ENCODE measurements at regions not wholly inside any gene's neighbourhood (a gene's known extent, or its start where the extent isn't known, plus 50 kb on each side); places are given as distances from the start of the nearest gene placed in this dataset.

GRCh38 chr4:23039818-23040217 lies 347.1 kb downstream of the GBA3 start:
- no peaks in the 10 kb centered on the region for H3K9me3 ChIP-seq (ENCODE audit: control insufficient read depth, insufficient read depth, low read length)
- H3K79me2 ChIP-seq (ENCODE audit: control insufficient read depth, low read length), result no peaks in the 10 kb centered on the region
- H3K4me2 ChIP-seq (ENCODE audit: low read length), result no peak overlapping the region
- no peak overlapping the region for H3K4me3 ChIP-seq (ENCODE audit: low read length)
- no peaks in the 10 kb centered on the region for H3K4me1 ChIP-seq (ENCODE audit: control insufficient read depth, low read length)
- no peaks in the 10 kb centered on the region for H4K20me1 ChIP-seq (ENCODE audit: control insufficient read depth, insufficient read depth, low read depth, low read length)
- H3K9me2 ChIP-seq (replicated peaks; ENCODE audit: control insufficient read depth, low read length), result no peaks in the 10 kb centered on the region; the same call in 1 of the 2 replicates
- no peak overlapping the region for H3K27ac ChIP-seq (ENCODE audit: low read depth, low read length)
- no peaks in the 10 kb centered on the region for H3F3A ChIP-seq (ENCODE audit: control insufficient read depth, insufficient read depth)
- TF ChIP-seq EZH2phosphoT487 (IDR thresholded peaks at IDR 0.05; ENCODE audit: borderline replicate concordance, low read length), result no peak
- TF ChIP-seq, protein P1, sequence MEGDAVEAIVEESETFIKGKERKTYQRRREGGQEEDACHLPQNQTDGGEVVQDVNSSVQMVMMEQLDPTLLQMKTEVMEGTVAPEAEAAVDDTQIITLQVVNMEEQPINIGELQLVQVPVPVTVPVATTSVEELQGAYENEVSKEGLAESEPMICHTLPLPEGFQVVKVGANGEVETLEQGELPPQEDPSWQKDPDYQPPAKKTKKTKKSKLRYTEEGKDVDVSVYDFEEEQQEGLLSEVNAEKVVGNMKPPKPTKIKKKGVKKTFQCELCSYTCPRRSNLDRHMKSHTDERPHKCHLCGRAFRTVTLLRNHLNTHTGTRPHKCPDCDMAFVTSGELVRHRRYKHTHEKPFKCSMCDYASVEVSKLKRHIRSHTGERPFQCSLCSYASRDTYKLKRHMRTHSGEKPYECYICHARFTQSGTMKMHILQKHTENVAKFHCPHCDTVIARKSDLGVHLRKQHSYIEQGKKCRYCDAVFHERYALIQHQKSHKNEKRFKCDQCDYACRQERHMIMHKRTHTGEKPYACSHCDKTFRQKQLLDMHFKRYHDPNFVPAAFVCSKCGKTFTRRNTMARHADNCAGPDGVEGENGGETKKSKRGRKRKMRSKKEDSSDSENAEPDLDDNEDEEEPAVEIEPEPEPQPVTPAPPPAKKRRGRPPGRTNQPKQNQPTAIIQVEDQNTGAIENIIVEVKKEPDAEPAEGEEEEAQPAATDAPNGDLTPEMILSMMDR (IDR thresholded peaks at IDR 0.05; ENCODE audit: low read depth, low read length, poor library complexity, severe bottlenecking), result no peak
- H3K27me3 ChIP-seq (ENCODE audit: control insufficient read depth, low read length), result no peaks in the 10 kb centered on the region
- H3K36me3 ChIP-seq (ENCODE audit: control insufficient read depth, low read length), result no peaks in the 10 kb centered on the region

- H3K79me2 ChIP-seq (ENCODE audit: control insufficient read depth, low read length), result no peaks in the 10 kb centered on the region
Measured at GRCh38 chr4:23038626-23039491, 346.1 kb downstream of the GBA3 start.

GRCh38 chr4:23036921-23037495 lies 344.3 kb downstream of the GBA3 start:
- Histone ChIP-seq H3K9me2 (replicated peaks; ENCODE audit: control insufficient read depth, low read length) (no peaks in the 10 kb centered on the region; the same call in 1 of the 2 replicates), H4K20me1 (ENCODE audit: control insufficient read depth, insufficient read depth, low read depth, low read length) (no peaks in the 10 kb centered on the region), H3K4me1 (ENCODE audit: control insufficient read depth, low read length) (no peaks in the 10 kb centered on the region), H3F3A (ENCODE audit: control insufficient read depth, insufficient read depth) (no peaks in the 10 kb centered on the region), H3K36me3 (ENCODE audit: control insufficient read depth, low read length) (no peaks in the 10 kb centered on the region), H3K4me2 (ENCODE audit: low read length) (no peak overlapping the region), H3K4me3 (ENCODE audit: low read length) (no peak overlapping the region), H3K79me2 (ENCODE audit: control insufficient read depth, low read length) (no peaks in the 10 kb centered on the region), H3K9me3 (ENCODE audit: control insufficient read depth, insufficient read depth, low read length) (no peaks in the 10 kb centered on the region), H3K27ac (ENCODE audit: low read depth, low read length) (no peak overlapping the region), H3K27me3 (ENCODE audit: control insufficient read depth, low read length) (no peaks in the 10 kb centered on the region)
- TF ChIP-seq, protein P1 (IDR thresholded peaks at IDR 0.05; ENCODE audit: low read depth, low read length, poor library complexity, severe bottlenecking), result no peak
- TF ChIP-seq EZH2phosphoT487 (IDR thresholded peaks at IDR 0.05; ENCODE audit: borderline replicate concordance, low read length), result no peak

More at GRCh38 chr4:23038626-23039491, 346.1 kb downstream of the GBA3 start:
- H3F3A ChIP-seq (ENCODE audit: control insufficient read depth, insufficient read depth), result no peaks in the 10 kb centered on the region
- no peaks in the 10 kb centered on the region; the same call in 1 of the 2 replicates for H3K9me2 ChIP-seq (replicated peaks; ENCODE audit: control insufficient read depth, low read length)
- H3K4me3 ChIP-seq (ENCODE audit: low read length), result no peak overlapping the region
- H4K20me1 ChIP-seq (ENCODE audit: control insufficient read depth, insufficient read depth, low read depth, low read length), result no peaks in the 10 kb centered on the region
- no peaks in the 10 kb centered on the region for H3K4me1 ChIP-seq (ENCODE audit: control insufficient read depth, low read length)
- H3K27ac ChIP-seq (ENCODE audit: low read depth, low read length), result no peak overlapping the region
- TF ChIP-seq, protein P1 (IDR thresholded peaks at IDR 0.05; ENCODE audit: low read depth, low read length, poor library complexity, severe bottlenecking), result no peak
- no peak for TF ChIP-seq EZH2phosphoT487 (IDR thresholded peaks at IDR 0.05; ENCODE audit: borderline replicate concordance, low read length)
- H3K9me3 ChIP-seq (ENCODE audit: control insufficient read depth, insufficient read depth, low read length), result no peaks in the 10 kb centered on the region
- H3K36me3 ChIP-seq (ENCODE audit: control insufficient read depth, low read length), result no peaks in the 10 kb centered on the region
- H3K27me3 ChIP-seq (ENCODE audit: control insufficient read depth, low read length), result no peaks in the 10 kb centered on the region
- no peak overlapping the region for H3K4me2 ChIP-seq (ENCODE audit: low read length)
